HEK293T (cell line): ENCODE measurements at regions not wholly inside any gene's neighbourhood (a gene's known extent, or its start where the extent isn't known, plus 50 kb on each side); places are given as distances from the start of the nearest gene placed in this dataset.
"Not testable (repeated sequence)": the region's sequence is repeated elsewhere in the genome, so short reads cannot be mapped to it uniquely, and the experiment has no call there.

ENCODE experiments used
- ARNT ChIP-seq: fragments of 450-650 bp; IDR thresholded peaks from 2 replicates; pipeline ENCODE4 v1.6.1; 2017; ENCODE audit warnings: mild to moderate bottlenecking
- CTBP1 ChIP-seq: fragments of 450-650 bp; IDR thresholded peaks from 2 replicates; pipeline ENCODE4 v1.6.1; 2016; ENCODE audit warnings: borderline replicate concordance
- HDGF ChIP-seq: fragments of 450-650 bp; IDR thresholded peaks from 2 replicates; pipeline ENCODE4 v1.6.1; 2017; ENCODE audit warnings: antibody characterized with exemption, borderline replicate concordance
- L3MBTL2 ChIP-seq: fragments of 450-650 bp; conservative IDR thresholded peaks from 2 replicates; pipeline ENCODE4 v1.6.1; 2016; ENCODE audit warnings: mild to moderate bottlenecking
- SP1 ChIP-seq: fragments of 450-650 bp; IDR thresholded peaks from 2 replicates; pipeline ENCODE4 v1.6.1; 2017
- SUZ12 ChIP-seq: fragments of 450-650 bp; IDR thresholded peaks from 2 replicates; pipeline ENCODE4 v1.6.1; 2016; ENCODE audit warnings: mild to moderate bottlenecking
- TF ChIP-seq, protein P1 (sequence below): fragments of 450-650 bp; IDR thresholded peaks from 2 replicates; pipeline ENCODE4 v1.6.1; 2016

- TF ChIP-seq SP1, SUZ12, HDGF, L3MBTL2, ARNT, CTBP1: not testable (repeated sequence)
- TF ChIP-seq, protein P1, sequence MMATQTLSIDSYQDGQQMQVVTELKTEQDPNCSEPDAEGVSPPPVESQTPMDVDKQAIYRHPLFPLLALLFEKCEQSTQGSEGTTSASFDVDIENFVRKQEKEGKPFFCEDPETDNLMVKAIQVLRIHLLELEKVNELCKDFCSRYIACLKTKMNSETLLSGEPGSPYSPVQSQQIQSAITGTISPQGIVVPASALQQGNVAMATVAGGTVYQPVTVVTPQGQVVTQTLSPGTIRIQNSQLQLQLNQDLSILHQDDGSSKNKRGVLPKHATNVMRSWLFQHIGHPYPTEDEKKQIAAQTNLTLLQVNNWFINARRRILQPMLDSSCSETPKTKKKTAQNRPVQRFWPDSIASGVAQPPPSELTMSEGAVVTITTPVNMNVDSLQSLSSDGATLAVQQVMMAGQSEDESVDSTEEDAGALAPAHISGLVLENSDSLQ, result not testable (repeated sequence)
Measured at GRCh38 chr7:7011751-7012150, 170.6 kb upstream of the C1GALT1 start.
